Endothelial cell of hepatic sinusoid (primary cell): ENCODE measurements at regions not wholly inside any gene's neighbourhood (a gene's known extent, or its start where the extent isn't known, plus 50 kb on each side); places are given as distances from the start of the nearest gene placed in this dataset.

Source experiments
- in situ Hi-C: cut with HindIII; loops from 2 replicates; pipeline ENCODE4 v1.10.0; 2017; ENCODE audit warnings: low sequenced_read_pairs

DNA sequence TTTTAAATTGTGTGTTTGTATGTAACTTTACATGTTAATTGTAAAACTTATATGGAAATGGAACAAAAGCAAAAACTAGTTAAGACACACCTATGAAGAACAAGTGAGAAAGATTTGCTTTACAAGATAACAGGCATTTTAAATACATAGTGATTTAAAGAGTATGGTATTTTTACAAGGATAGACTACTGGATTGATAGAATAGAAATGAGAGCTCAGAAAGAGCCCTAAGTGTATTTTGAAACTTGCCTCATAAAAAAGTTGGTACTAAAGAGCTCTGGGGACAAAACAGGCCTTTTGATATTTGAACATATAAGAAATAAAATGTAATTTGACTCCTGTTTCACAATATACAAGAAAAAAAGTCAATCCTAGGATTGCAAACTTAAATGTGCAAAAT lies 928.4 kb downstream of the REEP3 start:
- in situ Hi-C loops, result no loop called here

DNA sequence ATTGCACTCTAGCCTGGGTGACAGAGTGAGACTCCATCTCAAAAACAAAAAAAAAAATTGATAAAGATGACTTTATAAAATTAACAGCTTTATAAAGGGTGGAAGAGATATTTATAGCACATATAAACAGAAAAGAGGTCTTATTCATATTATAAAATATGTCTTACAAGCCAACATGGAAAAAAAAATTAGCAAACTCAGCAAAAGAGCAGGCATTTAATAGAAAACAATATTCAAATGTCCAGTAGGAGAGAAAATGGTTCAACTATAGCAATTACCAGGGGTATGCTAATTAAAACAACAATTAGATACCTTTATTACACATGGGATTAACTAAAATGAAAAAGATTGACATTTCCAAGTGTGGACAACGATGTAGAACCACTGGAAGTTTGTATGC lies 929.1 kb downstream of the REEP3 start:
- in situ Hi-C loops, result no loop called here

- in situ Hi-C loops, result no loop called here
These were observed 933.8 kb downstream of the REEP3 start for GRCh38 chr10:64454962-64455361.

- in situ Hi-C loops, result no loop called here
These were observed 937.1 kb downstream of the REEP3 start for GRCh38 chr10:64458306-64458705.

DNA sequence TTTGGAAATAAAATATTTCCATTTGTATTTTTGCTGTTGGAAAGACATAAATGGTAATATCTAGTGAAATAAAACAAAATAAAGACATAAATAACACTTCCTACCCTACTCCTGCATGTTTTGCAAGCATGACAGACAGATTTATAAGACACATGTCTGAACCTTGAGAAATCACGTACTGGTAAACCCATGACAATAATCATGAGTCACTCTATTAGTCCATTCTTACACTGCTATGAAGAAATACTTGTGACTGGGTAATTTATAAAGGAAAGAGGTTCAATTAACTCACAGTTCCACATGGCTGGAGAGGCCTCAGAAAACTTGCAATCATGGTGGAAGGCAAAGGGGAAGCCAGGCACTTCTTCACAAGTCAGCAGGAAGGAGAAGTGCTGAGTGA lies 942.2 kb downstream of the REEP3 start:
- in situ Hi-C loops, result no loop called here

GRCh38 chr10:64465653-64466052 lies 944.5 kb downstream of the REEP3 start:
- in situ Hi-C loops, result no loop called here

- in situ Hi-C loops, result no loop called here
These were observed 947.0 kb downstream of the REEP3 start for GRCh38 chr10:64468219-64468618.

DNA sequence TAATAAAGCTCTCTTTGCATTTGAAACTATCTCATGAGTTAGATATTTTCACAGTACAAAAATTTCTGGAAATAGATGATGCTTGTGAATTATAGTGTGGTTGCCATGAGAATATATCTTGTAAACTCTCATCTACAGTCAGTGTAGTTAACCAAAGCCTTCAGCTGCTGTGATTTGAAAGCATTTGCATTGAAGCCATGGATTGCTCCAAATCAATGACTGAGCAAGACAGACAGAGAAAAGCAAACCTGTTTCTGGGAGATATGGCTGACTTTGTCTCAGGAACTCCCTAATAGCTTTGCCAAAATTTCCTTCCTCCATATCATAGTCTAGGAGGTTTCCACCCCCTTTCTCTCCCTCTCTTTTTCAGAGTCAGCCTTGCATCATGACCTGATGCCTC lies 955.3 kb downstream of the REEP3 start:
- in situ Hi-C loops, result no loop called here

- in situ Hi-C loops, result no loop called here
These were observed 956.6 kb downstream of the REEP3 start for GRCh38 chr10:64477791-64478190.

- in situ Hi-C loops, result no loop called here
These were observed 963.7 kb downstream of the REEP3 start for GRCh38 chr10:64484811-64485330.

DNA sequence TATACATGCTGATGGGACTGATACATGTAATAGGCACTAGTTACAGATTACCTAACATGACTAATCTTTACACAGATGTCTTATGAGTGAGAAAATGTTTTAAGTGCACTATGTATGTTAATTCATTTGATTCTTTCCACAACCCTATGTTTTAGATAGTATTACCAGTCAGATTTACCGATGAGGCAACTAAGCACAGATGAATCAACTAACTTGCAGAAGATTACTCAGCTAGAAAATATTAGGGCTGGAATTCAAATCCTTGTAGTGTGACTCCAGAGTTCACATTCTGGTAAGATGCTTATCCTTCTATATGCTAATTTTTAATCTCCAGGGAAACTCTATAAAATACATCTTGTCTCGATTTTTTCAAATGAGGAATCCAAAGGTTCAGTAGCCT lies 964.9 kb downstream of the REEP3 start:
- in situ Hi-C loops, result no loop called here

DNA sequence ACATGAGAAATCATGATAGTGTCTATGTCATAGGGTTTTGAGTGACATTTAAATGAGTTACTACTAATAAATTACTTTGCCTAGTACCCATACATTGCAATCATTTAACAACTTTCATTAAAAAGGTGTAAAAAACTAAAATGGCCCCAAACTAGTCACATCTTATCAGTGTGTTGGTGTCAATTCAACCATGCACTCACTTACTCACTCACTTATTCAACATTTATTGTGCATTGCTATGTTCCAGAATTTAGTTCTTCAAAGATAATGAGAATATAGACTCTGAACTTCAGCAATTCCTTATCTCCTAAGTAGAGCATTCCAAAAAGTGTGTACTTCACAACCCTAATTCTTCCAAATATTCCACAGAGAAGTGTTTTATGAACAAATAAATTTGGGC lies 965.7 kb downstream of the REEP3 start:
- in situ Hi-C loops, result no loop called here

GRCh38 chr10:64494901-64495300 lies 973.7 kb downstream of the REEP3 start:
- in situ Hi-C loops, result no loop called here

DNA sequence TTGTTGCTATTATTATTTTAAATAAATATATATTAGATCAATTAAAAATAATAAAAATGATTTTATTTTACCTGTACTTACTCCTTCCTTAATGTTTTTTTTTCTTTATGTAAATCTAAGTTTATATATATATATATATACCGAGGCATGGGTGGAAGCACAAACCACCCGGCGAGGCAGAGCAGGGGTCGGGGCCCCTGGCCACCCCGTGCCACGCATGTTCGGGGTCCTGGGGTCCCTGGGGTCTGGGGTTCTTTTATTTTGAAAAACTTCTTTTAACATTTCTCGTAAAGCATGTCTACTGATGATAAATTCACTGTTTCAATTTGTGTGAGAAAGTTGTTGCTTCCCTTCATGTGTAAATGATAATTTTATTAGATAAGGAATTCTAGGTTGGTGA lies 976.1 kb downstream of the REEP3 start:
- in situ Hi-C loops, result no loop called here

- in situ Hi-C loops, result no loop called here
These were observed 980.6 kb downstream of the REEP3 start for GRCh38 chr10:64501807-64502206.

- in situ Hi-C loops, result no loop called here
These were observed 981.7 kb downstream of the REEP3 start for GRCh38 chr10:64502936-64503335.

GRCh38 chr10:64503429-64503828 lies 982.2 kb downstream of the REEP3 start:
- in situ Hi-C loops, result no loop called here

DNA sequence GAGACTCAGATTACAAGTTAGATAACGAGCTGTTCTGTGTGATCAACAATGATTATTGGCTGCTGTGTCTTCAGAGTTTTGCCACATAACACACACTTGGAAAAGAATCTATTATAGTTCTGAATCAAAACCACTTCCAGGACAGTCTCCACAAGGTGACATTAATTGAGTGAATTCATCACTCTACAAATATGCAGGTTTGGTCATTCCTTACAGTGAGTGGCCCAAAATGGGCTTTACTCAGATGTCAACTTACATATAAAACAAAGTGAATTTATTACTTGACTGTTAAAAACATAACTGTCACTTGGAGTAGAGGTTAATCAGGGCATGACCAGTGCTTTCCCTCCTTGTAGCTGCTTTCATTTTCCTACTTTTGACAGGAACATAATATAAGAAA lies 984.3 kb downstream of the REEP3 start:
- in situ Hi-C loops, result no loop called here

DNA sequence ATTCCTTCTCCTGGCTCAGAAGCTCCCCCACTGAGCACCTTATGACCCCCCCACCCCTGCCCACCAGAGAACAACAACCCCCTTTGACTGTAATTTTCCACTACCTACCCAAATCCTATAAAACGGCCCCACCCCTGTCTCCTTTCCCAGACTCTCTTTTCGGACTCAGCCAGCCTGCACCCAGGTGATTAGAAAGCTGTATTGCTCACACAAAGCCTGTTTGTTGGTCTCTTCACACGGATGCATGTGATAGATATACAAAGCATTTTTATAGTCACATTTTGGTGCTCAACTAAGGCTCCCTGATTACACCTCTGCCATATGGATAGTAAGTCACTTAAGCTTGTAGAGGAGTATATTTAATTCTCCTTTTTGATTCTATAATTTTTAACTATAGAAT lies 985.8 kb downstream of the REEP3 start:
- in situ Hi-C loops, result no loop called here

- in situ Hi-C loops, result no loop called here
These were observed 986.4 kb downstream of the REEP3 start for GRCh38 chr10:64507651-64508028.

DNA sequence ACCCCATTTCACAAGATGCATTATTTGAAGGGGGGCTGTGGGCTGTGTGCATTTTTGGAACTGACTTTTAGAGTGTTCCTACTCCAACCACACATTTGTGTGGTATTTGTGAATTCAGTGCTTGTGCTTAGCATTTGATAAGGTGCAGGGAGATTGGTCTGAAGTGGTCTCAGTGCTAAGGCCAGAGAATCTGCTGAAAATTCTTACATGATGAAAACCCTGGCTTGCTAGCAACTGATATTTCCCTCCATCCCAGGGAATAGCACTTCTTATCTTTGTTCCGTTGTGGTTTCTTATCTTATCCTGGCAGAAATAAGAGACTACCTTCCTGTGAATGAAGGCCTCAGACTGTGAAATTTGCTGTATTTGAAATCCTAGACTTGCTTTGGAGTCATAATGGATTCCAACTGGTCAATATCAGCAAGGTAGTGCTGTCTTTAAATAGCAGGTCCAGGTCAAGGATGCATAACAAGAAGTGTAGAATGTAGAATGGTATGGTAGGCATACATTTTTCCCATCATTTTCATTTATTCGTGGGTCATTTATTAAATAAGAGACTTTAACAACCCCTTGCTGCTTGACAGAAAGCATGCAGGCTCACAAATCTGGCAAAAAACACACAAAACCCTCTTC lies 986.9 kb downstream of the REEP3 start:
- in situ Hi-C loops, result no loop called here

DNA sequence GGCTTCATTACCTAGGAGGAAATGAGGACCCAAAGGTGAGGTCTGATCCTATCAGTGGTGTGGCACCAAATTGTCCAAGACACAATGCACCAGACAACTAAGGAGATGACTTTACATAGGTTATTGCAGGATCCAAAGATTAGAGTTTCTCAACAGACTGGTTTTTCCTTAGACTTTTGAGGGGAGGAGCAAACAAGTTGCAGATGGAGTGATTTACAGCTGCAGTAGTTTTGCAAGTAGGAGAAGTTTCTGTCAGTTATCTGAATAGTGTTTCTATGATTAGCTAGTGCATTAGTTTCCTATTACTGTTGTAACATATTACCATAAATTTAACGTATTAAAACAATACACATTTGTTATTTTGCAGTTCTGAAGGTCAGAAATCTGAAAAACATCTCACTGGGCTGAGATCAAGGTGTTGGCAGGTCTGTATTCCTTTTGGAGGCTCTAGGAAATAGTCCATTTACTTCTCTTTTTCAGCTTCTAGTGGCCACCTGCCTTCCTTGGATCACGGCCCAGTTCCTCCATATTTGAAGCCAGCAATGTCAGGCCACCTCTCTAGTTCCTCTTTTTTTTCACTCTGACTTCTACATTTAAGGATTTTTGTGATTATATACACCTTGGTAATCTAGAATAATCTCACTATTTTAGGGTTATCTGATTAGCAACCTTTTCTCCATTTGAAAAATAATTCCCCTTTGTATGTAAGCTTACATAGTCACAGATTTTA lies 994.9 kb downstream of the REEP3 start:
- in situ Hi-C loops, result no loop called here

- in situ Hi-C loops, result no loop called here
These were observed 997.3 kb downstream of the REEP3 start for GRCh38 chr10:64518456-64518855.
